ENCODE measurements at regions not wholly inside any gene's neighbourhood (a gene's known extent, or its start where the extent isn't known, plus 50 kb on each side); places are given as distances from the start of the nearest gene placed in this dataset.

DNA sequence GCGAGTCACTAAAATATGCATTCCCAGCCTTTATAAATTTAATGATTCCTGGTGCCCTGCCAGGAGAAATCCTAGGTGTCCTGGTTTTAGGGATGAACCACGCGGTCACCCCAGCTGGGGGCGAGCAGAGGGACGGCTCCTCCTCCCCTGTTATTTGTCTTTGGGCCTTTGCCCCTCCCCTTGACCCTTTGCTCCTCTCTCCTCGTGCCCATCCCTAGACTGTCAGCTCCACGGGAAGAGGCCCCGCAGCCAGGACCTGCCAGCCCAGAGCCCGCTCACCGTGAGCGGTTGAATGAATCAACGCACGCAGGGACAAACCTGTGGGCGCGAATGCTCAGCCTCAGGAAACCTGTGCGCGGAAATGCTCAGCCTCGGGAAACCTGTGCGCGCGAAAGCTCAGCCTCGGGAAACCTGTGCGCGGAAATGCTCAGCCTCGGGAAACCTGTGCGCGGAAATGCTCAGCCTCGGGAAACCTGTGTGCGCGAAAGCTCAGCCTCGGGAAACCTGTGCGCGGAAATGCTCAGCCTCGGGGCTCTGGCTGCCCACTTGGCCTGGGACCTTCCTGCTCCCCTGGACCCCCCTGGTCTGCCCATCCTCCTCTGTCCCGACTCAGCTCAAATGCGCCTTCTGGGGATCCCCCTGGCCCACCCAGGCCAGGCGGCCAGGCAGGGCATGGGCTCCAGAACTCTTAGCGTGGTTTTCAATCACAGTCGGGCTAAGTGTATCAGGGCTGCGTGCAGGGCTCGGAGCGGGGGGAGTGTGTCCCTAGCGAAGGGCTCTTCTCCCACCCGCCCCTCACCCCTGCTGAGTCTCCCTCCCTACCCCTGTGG is 140.5 kb upstream of the COL5A1 start:
- no peak for TF ChIP-seq CTCF (IDR thresholded peaks at IDR 0.05)
- Histone ChIP-seq H3K27me3 (peaks cover 27% of the 10 kb centered on the region), H3K36me3 (no peaks in the 10 kb centered on the region), H3K27ac (no peak overlapping the region), H3K9me3 (no peaks in the 10 kb centered on the region), H3K4me1 (no peaks in the 10 kb centered on the region), H3K4me3 (no peak overlapping the region)
- DNase-seq (peak; percentile 60), ATAC-seq (no peak)
- intact Hi-C loops (cut with DNase I) = no loop called here

- Histone ChIP-seq H3K27me3 (peaks cover 27% of the 10 kb centered on the region), H3K36me3 (no peaks in the 10 kb centered on the region), H3K9me3 (no peaks in the 10 kb centered on the region), H3K4me1 (no peaks in the 10 kb centered on the region), H3K4me3 (no peak overlapping the region), H3K27ac (no peak overlapping the region)
- peak; percentile 57 for DNase-seq
- peak; percentile 10 for ATAC-seq
- intact Hi-C loops (cut with DNase I) = no loop called here
- no peak for TF ChIP-seq CTCF (IDR thresholded peaks at IDR 0.05)
These were observed 139.8 kb upstream of the COL5A1 start for GRCh38 chr9:134501761-134502265.

DNA sequence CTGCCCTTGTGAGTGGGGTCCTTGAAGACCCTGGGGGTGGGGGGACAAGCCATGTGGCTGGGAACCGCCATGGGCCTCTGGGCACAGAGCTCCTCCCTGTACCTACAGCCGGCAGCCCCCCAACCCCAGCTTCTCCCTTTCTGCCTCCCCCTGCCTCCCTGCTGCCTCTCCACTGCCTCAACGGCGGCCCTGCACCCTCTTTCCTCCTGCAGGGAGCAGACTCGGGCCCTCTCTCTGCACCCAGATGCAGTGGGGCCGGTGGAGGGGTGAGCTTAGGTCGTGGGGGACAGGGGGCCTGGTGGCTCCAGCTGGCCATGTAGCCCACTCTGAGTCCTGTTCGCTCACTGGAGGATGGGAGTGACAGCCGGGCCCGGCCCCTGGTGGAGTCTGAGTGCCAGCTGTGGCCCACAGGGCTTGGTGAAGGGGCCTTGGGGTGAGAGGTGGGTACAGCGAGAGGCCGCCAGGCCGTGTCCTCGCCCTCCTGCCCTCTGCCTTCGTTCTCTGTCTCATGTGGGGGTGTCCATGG is 139.3 kb upstream of the COL5A1 start:
- Histone ChIP-seq H3K4me1 (no peaks in the 10 kb centered on the region), H3K9me3 (no peaks in the 10 kb centered on the region), H3K4me3 (no peak overlapping the region), H3K36me3 (no peaks in the 10 kb centered on the region), H3K27me3 (peaks cover 27% of the 10 kb centered on the region), H3K27ac (no peak overlapping the region)
- intact Hi-C loops (cut with DNase I) = no loop called here
- DNase-seq (peak; percentile 56), ATAC-seq (peak; percentile 13)
- no peak for TF ChIP-seq CTCF (IDR thresholded peaks at IDR 0.05)

GRCh38 chr9:134502809-134503211 is 138.8 kb upstream of the COL5A1 start:
- no peaks in the 10 kb centered on the region for H3K36me3 ChIP-seq
- H3K27me3 ChIP-seq = peaks cover 27% of the 10 kb centered on the region
- DNase-seq = peak; percentile 68
- H3K9me3 ChIP-seq = no peaks in the 10 kb centered on the region
- H3K4me3 ChIP-seq = no peak overlapping the region
- H3K27ac ChIP-seq = no peak overlapping the region
- ATAC-seq = peak; percentile 81
- H3K4me1 ChIP-seq = no peaks in the 10 kb centered on the region
- intact Hi-C loops (cut with DNase I) = no loop called here
- no peak for TF ChIP-seq CTCF (IDR thresholded peaks at IDR 0.05)

DNA sequence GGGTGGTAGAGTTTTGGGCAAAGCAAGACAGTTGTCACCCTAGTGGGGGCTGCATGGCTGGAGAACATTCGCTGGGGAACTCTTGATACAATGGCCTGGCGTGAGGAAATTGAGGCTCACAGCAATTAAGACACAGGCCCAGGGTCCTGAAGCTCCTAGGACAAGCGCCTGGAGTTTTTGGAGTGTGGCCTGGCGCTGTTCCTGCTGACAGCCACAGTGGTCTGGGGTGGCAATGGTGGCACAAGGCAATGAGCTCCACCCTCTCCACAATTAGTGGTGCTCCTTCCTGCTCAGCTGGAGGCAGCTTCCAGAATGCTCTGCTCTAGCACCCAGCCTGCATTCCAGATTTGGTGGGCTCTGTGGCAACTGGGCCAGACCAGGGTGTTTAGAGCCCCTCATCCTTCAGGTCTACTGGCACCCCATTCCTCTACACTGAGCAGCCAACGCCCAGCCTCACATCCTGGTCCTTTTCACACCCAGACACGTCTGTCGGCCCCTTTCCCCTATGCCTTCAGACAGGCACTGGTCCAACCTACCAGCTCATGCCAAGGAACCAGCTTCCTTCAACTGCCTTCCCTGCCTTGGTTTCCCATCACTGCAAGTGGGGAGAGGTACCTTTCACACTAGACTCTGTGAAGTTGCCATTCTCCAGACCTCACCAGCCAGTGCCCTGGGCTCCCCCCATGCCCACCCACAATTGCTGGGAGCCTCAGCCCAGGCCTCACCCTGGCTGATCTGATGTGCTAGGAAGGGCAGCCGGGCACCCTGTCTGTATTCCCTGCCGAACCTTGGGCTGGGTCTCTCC is 138.1 kb upstream of the COL5A1 start:
- Histone ChIP-seq H3K36me3 (no peaks in the 10 kb centered on the region), H3K27me3 (peaks cover 27% of the 10 kb centered on the region), H3K4me3 (no peak overlapping the region), H3K27ac (no peak overlapping the region), H3K4me1 (no peaks in the 10 kb centered on the region), H3K9me3 (no peaks in the 10 kb centered on the region)
- peak; percentile 48 for DNase-seq
- no peak for TF ChIP-seq CTCF (IDR thresholded peaks at IDR 0.05)
- intact Hi-C loops (cut with DNase I) = no loop called here
- no peak for ATAC-seq
